IMR-90 (cell line): ENCODE measurements at regions not wholly inside any gene's neighbourhood (a gene's known extent, or its start where the extent isn't known, plus 50 kb on each side); places are given as distances from the start of the nearest gene placed in this dataset.

Experiments used
- MXI1 ChIP-seq: IDR thresholded peaks from 2 replicates; pipeline ENCODE4 v1.6.1; 2012; ENCODE audit warnings: low read depth, mild to moderate bottlenecking, low read length, moderate library complexity, borderline replicate concordance
- POLR2A ChIP-seq: IDR thresholded peaks from 2 replicates; pipeline ENCODE4 v1.6.1; 2012; ENCODE audit warnings: mild to moderate bottlenecking, low read depth, low read length
- TF ChIP-seq, protein P1 (sequence below): conservative IDR thresholded peaks from 2 replicates; pipeline ENCODE4 v1.5.1; 2012; ENCODE audit warnings: mild to moderate bottlenecking, low read depth, low read length, improper control_type of control experiment
- TF ChIP-seq, protein P2 (sequence below): fragments of 150-350 bp; IDR thresholded peaks from 2 replicates; pipeline ENCODE4 v1.6.1; 2017; ENCODE audit warnings: mild to moderate bottlenecking, antibody characterized with exemption, low read length, low read depth

DNA sequence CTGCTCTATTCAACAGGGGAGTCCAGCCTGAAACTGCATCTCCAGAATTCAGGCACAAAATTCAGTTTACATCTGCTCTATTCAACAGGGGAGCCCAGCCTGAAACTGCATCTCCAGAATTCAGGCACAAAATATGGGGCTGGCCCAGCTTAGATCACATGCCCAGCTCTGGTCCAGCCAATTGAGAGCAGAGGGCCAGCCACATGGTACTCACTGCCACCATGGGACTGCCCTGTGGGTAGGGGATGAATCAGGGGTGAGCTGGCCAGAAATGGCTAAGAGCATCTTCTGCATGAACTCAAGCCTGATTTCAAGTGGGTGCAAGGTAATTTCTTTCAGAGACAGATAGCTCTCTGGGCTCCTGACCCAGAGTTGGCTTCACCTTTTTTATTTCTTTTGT lies 156.6 kb upstream of the LYZL2 start:
- TF ChIP-seq, protein P1, sequence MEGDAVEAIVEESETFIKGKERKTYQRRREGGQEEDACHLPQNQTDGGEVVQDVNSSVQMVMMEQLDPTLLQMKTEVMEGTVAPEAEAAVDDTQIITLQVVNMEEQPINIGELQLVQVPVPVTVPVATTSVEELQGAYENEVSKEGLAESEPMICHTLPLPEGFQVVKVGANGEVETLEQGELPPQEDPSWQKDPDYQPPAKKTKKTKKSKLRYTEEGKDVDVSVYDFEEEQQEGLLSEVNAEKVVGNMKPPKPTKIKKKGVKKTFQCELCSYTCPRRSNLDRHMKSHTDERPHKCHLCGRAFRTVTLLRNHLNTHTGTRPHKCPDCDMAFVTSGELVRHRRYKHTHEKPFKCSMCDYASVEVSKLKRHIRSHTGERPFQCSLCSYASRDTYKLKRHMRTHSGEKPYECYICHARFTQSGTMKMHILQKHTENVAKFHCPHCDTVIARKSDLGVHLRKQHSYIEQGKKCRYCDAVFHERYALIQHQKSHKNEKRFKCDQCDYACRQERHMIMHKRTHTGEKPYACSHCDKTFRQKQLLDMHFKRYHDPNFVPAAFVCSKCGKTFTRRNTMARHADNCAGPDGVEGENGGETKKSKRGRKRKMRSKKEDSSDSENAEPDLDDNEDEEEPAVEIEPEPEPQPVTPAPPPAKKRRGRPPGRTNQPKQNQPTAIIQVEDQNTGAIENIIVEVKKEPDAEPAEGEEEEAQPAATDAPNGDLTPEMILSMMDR = no peak
- TF ChIP-seq, protein P2, sequence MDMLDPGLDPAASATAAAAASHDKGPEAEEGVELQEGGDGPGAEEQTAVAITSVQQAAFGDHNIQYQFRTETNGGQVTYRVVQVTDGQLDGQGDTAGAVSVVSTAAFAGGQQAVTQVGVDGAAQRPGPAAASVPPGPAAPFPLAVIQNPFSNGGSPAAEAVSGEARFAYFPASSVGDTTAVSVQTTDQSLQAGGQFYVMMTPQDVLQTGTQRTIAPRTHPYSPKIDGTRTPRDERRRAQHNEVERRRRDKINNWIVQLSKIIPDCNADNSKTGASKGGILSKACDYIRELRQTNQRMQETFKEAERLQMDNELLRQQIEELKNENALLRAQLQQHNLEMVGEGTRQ = peak; percentile 91
- TF ChIP-seq POLR2A (no peak), MXI1 (no peak)
